Skin epidermis (tissue), 12 donors: ENCODE measurements at regions not wholly inside any gene's neighbourhood (a gene's known extent, or its start where the extent isn't known, plus 50 kb on each side); places are given as distances from the start of the nearest gene placed in this dataset.
"Not testable (repeated sequence)": the region's sequence is repeated elsewhere in the genome, so short reads cannot be mapped to it uniquely, and the experiment has no call there.

ENCODE experiments used
- H3K27ac ChIP-seq, 21 experiments: fragments of 200-600 bp; sonication (generic) in 11 of 21; one replicate each; pipeline ENCODE4 v1.5.0; 2020; ENCODE audit warnings: mild to moderate bottlenecking in 3 of 21, inconsistent platforms in 2 of 21, moderate library complexity in 2 of 21
- H3K4me3 ChIP-seq, 7 experiments: fragments of 200-600 bp; sonication (generic) in 2 of 7; one replicate each; pipeline ENCODE4 v1.5.0; 2020; ENCODE audit warnings: inconsistent platforms in 2 of 7, mild to moderate bottlenecking in 2 of 7, moderate library complexity in 1 of 7

DNA sequence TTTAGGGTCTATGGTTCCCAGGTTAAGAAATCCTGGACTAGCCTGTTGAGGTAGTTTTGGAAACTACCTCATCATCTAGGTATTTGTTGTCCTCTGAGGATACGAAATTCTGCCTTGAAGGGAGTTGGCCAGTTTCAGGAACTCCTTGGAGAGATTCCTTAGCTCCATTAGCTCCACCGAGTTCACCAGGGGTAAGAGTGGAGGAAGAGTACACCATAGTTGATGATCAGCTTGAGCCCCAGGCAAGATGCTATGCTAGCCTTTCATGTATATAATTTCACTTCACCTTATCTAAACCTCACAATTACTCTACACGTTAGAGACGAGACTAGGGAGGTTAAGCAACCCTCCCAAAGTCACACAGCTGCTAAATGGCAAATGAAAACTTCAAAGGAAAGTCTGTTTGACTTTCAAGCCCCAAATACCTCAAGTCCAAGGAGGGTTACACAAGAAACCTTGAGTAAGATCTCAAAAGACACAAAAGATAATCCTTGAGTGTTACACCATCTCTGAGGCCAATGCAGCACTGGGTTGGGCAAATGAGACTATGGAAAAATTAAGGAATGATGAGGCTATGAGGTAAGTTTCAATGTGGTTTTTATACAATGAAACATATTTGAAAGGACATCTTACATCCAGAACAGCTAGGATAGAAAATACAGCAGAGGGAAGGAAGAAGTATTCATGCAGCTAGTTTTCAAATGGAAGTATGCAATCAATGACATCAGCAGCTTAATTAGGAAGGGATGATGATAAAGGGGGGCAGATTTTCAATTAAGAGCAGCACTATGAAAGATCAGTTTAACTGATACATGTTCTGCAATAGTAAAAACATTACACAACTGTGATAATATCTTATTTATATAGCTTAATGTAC, 97.2 kb upstream of the KRAS start:
- Histone ChIP-seq H3K27ac (no peak overlapping the region), H3K4me3 (no peak overlapping the region)

GRCh38 chr12:25341877-25342276, 91.1 kb upstream of the KRAS start:
- H3K4me3 ChIP-seq, H3K27ac ChIP-seq: not testable (repeated sequence)

GRCh38 chr12:25337916-25338315, 87.2 kb upstream of the KRAS start:
- Histone ChIP-seq H3K27ac (no peak overlapping the region), H3K4me3 (no peak overlapping the region)

DNA sequence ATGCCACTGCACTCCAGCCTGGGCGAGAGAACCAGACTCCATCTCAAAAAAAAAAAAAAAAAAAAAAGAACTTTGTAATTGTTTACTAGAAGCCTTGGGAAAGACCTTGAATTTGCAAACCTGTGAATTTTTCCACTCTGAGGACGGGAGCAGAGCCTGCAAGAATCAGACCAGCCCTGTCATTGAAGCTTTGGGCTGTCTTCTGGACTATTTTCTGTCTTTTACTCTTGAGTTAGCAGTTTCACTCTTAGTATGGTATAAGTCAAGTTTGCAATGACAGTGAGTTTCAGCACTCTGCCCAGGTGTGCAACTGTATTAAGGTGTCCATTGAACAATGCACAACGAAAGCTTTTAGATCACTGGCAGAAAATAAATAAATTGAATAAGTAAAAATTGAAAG, 81.4 kb upstream of the KRAS start:
- H3K4me3 ChIP-seq: no peak overlapping the region
- H3K27ac ChIP-seq: no peak overlapping the region

DNA sequence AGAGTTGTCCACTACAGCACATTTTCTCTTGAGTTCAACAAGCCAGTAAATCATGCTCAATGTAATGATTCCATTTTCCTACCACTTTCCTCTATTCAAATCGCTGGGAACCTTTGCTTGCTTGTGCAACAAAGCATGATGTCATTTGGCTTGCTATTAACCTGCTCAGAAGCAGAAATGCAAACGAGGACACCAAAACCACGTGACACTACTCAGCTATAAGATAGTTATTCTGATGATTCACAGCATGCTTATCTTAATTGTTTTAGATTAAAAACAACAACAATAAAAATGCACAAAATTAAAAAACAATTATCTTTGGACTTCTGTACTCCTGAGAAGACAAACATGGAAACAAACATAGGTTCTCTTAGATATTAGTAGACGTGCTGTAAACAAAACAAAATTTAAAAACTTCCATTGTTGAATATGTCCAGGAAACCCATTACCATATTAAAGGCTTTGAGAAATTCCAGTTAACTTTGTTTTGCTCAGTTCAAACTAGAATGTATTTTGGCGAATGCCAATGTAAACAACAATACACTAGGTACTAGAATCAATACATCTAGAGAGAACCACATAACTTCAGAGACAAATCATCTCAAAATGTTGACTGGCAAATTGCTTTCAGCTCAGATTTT, 77.5 kb upstream of the KRAS start:
- no peak overlapping the region for H3K4me3 ChIP-seq
- no peak overlapping the region for H3K27ac ChIP-seq

GRCh38 chr12:25327321-25327720, 76.6 kb upstream of the KRAS start:
- no peak overlapping the region for H3K27ac ChIP-seq
- H3K4me3 ChIP-seq: no peak overlapping the region

- no peak overlapping the region for H3K27ac ChIP-seq
- no peak overlapping the region for H3K4me3 ChIP-seq
These were observed 75.6 kb upstream of the KRAS start for GRCh38 chr12:25326326-25326725.

DNA sequence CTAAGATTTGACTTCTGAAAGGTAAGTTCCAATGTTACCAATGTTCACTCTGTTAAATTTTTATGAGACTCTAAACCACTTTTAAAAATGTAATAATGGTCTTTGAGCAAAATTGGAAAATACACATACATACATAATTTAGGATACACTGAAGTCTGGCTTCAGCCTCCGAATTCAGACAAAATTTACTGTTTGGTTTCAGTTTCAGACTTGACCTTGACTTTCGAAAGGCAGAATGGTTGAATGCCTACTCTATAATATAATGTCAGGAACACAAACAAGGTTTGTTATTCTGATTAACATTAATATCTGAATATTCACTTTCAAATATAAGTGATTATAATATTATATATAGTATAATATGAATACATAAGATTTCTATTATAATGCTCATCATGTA, 74.1 kb upstream of the KRAS start:
- no peak overlapping the region for H3K4me3 ChIP-seq
- H3K27ac ChIP-seq: no peak overlapping the region

DNA sequence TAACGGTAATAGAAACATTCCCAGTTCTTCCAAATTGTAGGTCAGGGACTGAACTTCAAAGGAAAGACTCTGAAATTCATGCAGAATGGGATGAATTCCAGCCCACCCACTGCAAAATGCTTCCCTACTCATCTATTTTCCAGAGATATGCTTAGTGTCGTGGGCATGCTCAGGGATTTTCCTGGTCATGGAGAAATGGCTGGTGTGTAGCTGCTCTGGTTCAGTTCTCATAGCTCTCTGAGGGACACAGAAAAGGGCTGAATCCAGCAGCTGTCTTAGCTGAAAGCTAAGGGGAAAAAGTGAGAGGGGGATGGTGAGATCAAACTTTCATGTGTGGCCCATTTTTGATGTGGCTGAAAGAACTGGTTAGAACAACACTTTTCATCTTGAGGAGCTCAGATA, 72.9 kb upstream of the KRAS start:
- Histone ChIP-seq H3K4me3 (no peak overlapping the region), H3K27ac (no peak overlapping the region)

- no peak overlapping the region for H3K4me3 ChIP-seq
These were observed 72.3 kb upstream of the KRAS start for GRCh38 chr12:25322918-25323531.

GRCh38 chr12:25322351-25322750, 71.6 kb upstream of the KRAS start:
- H3K27ac ChIP-seq: no peak overlapping the region
- no peak overlapping the region for H3K4me3 ChIP-seq

More at GRCh38 chr12:25322918-25323531, 72.3 kb upstream of the KRAS start:
- no peak overlapping the region for H3K27ac ChIP-seq

GRCh38 chr12:25321772-25322171, 71.0 kb upstream of the KRAS start:
- no peak overlapping the region for H3K27ac ChIP-seq
- no peak overlapping the region for H3K4me3 ChIP-seq

GRCh38 chr12:25320123-25321006, 69.6 kb upstream of the KRAS start:
- no peak overlapping the region for H3K27ac ChIP-seq
- H3K4me3 ChIP-seq: no peak overlapping the region

DNA sequence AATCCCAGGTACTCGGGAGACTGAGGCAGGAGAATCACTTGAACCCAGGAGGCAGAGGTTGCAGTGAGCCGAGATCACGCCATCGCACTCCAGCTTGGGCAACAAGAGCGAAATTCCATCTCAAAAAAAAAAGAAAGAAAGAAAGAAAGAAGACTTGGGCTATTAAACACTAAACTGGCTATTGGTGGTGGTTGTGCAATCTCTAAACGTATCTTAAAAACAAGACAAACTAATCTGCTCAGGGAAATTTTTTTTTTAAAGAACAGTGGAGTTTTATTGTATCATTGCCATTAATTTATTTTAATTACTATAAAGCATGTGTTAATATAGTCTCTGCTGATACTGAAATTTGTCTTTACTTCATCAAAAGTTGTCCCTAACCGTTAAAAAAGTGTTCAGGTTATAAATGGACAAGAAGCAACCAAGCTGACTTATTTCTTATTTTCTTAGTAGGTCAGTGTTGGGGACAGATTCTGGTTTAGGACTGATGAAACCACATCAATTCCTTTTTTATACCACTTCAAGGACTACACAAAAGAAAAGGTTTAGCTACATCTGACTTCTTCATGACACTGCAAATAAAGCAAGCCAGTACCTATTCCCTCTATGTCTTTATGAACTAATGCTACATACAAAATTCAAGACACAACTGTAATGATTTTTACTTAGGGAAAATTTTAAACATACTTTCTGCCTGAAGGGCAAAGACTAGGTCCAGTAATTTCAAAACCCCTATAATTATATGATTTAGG, 68.7 kb upstream of the KRAS start:
- no peak overlapping the region for H3K4me3 ChIP-seq
- H3K27ac ChIP-seq: no peak overlapping the region

GRCh38 chr12:25317553-25317952, 66.8 kb upstream of the KRAS start:
- Histone ChIP-seq H3K4me3 (no peak overlapping the region), H3K27ac (no peak overlapping the region)

DNA sequence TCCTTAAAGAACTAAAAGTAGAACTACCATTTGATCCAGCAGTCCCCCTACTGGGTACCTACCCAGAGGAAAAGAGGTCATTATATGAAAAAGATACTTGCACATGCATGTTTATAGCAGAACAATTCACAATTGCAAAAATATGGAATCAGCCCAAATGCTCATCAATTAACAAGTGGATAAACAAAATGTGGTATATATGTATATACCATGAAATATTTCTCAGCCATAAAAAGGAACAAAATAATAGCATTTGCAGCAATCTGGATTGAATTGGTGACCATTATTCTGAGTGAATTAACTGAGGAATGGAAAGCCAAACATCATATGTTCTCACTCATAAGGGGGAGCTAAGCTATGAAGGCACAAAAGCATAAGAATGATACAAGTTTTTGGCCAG, 64.7 kb upstream of the KRAS start:
- no peak overlapping the region for H3K27ac ChIP-seq

DNA sequence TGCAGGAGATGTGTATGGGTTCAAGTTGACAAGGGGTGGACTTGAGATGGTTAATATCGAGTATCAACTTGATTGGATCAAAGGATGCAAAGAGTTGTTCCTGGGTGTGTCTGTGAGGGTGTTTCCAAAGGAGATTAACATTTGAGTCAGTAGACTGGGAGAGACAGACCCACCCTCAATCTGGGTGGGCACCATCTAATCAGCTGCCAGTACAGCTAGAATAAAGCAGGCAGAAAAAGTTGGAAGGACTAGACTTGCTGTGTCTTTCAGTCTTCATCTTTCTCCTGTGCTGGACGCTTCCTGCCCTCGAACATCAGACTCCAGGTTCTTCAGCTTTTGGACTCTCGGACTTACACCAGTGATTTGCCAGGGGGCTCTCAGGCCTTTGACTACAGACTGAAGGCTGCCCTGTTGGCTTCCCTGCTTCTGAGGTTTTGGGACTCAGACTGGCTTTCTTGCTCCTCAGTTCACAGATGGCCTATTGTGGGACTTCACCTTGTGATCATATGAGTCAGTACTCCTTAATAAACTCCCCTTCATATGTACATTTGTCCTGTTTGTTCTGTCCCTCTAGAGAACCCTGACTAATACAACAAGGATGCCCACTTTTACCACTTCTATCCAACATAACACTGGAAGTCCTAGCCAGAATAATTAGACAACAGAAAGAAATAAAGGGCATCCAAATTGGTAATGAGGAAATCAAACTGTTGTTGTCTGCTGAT, 62.7 kb upstream of the KRAS start:
- not testable (repeated sequence) for H3K27ac ChIP-seq, H3K4me3 ChIP-seq

More for the DNA sequence above, 64.7 kb upstream of the KRAS start:
- no peak overlapping the region for H3K4me3 ChIP-seq

DNA sequence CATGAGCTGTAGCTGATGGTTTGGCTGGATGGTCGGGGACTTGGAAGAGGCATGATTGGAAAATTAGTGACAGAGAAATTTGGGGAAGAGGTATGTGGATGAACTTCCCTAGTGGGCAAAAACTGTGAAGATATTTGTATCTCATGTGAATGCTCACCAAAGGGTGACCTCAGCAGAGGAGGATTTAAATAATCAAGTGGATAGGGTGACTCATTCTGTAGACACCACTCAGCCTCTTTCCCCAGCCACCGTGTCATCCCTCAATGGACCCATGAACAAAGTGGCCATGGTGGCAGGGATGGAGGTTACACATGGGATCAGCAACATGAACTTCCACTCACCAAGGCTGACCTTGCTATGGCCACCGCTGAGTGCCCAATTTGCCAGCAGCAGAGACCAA, 60.8 kb upstream of the KRAS start:
- Histone ChIP-seq H3K27ac (no peak overlapping the region), H3K4me3 (no peak overlapping the region)

GRCh38 chr12:25310071-25310470, 59.3 kb upstream of the KRAS start:
- H3K27ac ChIP-seq, H3K4me3 ChIP-seq: not testable (repeated sequence)
